A549 (cell line): ENCODE measurements at regions not wholly inside any gene's neighbourhood (a gene's known extent, or its start where the extent isn't known, plus 50 kb on each side); places are given as distances from the start of the nearest gene placed in this dataset.

Source experiments
- ATAC-seq, 2 experiments: fragments of 200-7000 bp in 1 of 2; fragments of >200 bp in 1 of 2; cut with Nextera tagmentation in 1 of 2; cut with Tn5 transposase in 1 of 2; 3 replicates each; pipeline versions ENCODE4 v1.8.0 to v1.9.1; 2018 to 2020; ENCODE audit warnings: mild to moderate bottlenecking in 1 of 2, moderate library complexity in 1 of 2
- CTCF ChIA-PET: fragments of 300-600 bp; sonication (Branson Sonifier 250); formaldehyde crosslinking; extraction: SDS; loops from one replicate; lab custom pipeline; 2021; ENCODE audit warnings: antibody characterized with exemption, inconsistent platforms; lab: Yijun Ruan, JAX
- POLR2A ChIA-PET: fragments of 350-600 bp; formaldehyde crosslinking; extraction: SDS; loops from one replicate; lab custom pipeline; 2021; ENCODE audit warnings: antibody characterized with exemption, inconsistent platforms; lab: Yijun Ruan, JAX
- DNase-seq, 2 experiments: peaks; one replicate each; pipeline versions ENCODE4 v3.0.0 to v3.0.0-alpha.2; 2011 to 2016; ENCODE audit warnings: low read depth in 1 of 2, low spot score in 1 of 2
- FAIRE-seq: peaks from 2 replicates; lab custom pipeline; 2011; peaks lifted over from hg19 to GRCh38; lab: Jason Lieb, UNC
- H3K27ac ChIP-seq, 2 experiments: fragments of >200 bp; sonication (Bioruptor Twin); formaldehyde crosslinking; 3 replicates each; pipeline ENCODE4 v1.5.1; 2016 to 2017
- H3K4me1 ChIP-seq: fragments of >200 bp; sonication (Bioruptor Twin); formaldehyde crosslinking; 3 replicates; pipeline ENCODE4 v1.6.1; 2016
- H3K4me2 ChIP-seq: fragments of >200 bp; sonication (Bioruptor Twin); formaldehyde crosslinking; 3 replicates; pipeline ENCODE4 v1.6.1; 2016
- H3K4me3 ChIP-seq: fragments of >200 bp; sonication (Bioruptor Twin); formaldehyde crosslinking; 3 replicates; pipeline ENCODE4 v1.5.1; 2016
- H3K9me3 ChIP-seq: fragments of >200 bp; sonication (Bioruptor Twin); formaldehyde crosslinking; 3 replicates; pipeline ENCODE4 v1.6.1; 2016
- CBX2 ChIP-seq: fragments of 200-600 bp; sonication (generic); IDR thresholded peaks from 2 replicates; pipeline ENCODE4 v1.6.1; 2016; ENCODE audit warnings: low read depth, mild to moderate bottlenecking, borderline replicate concordance
- CBX8 ChIP-seq: fragments of 200-600 bp; sonication (generic); IDR thresholded peaks from 2 replicates; pipeline ENCODE4 v1.6.1; 2016
- CEBPB ChIP-seq, 2 experiments: fragments of >200 bp in 1 of 2; sonication (Bioruptor Twin) in 1 of 2; formaldehyde crosslinking in 1 of 2; IDR thresholded peaks; 2 replicates each; pipeline ENCODE4 v1.6.1; 2012 to 2016
- EHF ChIP-seq: fragments of 250-450 bp; sonication (Bioruptor Pico); IDR thresholded peaks from 2 replicates; pipeline ENCODE4 v1.5.0; 2020; ENCODE audit warnings: mild to moderate bottlenecking
- EHMT2 ChIP-seq: fragments of 200-600 bp; sonication (generic); IDR thresholded peaks from 2 replicates; pipeline ENCODE4 v1.6.1; 2016; ENCODE audit warnings: antibody characterized with exemption, low read depth, mild to moderate bottlenecking, moderate library complexity
- EP300 ChIP-seq, 2 experiments: fragments of >200 bp; sonication (Bioruptor Twin); formaldehyde crosslinking; IDR thresholded peaks; 2 replicates in 1 of 2; 3 replicates in 1 of 2; pipeline ENCODE4 v1.6.1; 2016 to 2017
- ESRRA ChIP-seq: fragments of 150-350 bp; IDR thresholded peaks from 2 replicates; pipeline ENCODE4 v1.6.1; 2014; ENCODE audit warnings: mild to moderate bottlenecking, low read length, borderline replicate concordance
- FOSL2 ChIP-seq, 2 experiments: fragments of 450-650 bp in 1 of 2; fragments of >200 bp in 1 of 2; sonication (Bioruptor Twin) in 1 of 2; formaldehyde crosslinking; IDR thresholded peaks; 2 replicates each; pipeline versions ENCODE4 v1.5.0 to v1.6.1; 2016 to 2020; ENCODE audit warnings: mild to moderate bottlenecking in 1 of 2, moderate library complexity in 1 of 2
- FOXS1 ChIP-seq: fragments of 250-450 bp; sonication (Bioruptor Pico); IDR thresholded peaks from 2 replicates; pipeline ENCODE4 v1.5.0; 2020; ENCODE audit warnings: mild to moderate bottlenecking, moderate library complexity
- GATA3 ChIP-seq: IDR thresholded peaks from 2 replicates; pipeline ENCODE4 v1.6.1; 2012; ENCODE audit warnings: borderline replicate concordance
- HDAC2 ChIP-seq: fragments of 200-600 bp; sonication (generic); IDR thresholded peaks from 2 replicates; pipeline ENCODE4 v1.6.1; 2016
- JUN ChIP-seq, 2 experiments: fragments of >200 bp; sonication (Bioruptor Twin); formaldehyde crosslinking; IDR thresholded peaks; 2 replicates in 1 of 2; 3 replicates in 1 of 2; pipeline ENCODE4 v1.6.1; 2016 to 2017
- KDM5A ChIP-seq: fragments of 200-600 bp; sonication (generic); IDR thresholded peaks from 2 replicates; pipeline ENCODE4 v1.6.1; 2016; ENCODE audit warnings: antibody characterized with exemption, mild to moderate bottlenecking
- MAFK ChIP-seq: fragments of 450-650 bp; IDR thresholded peaks from 2 replicates; pipeline ENCODE4 v1.6.1; 2014; ENCODE audit not compliant: partially characterized antibody
- MYC ChIP-seq: IDR thresholded peaks from 2 replicates; pipeline ENCODE4 v1.6.1; 2012; ENCODE audit warnings: mild to moderate bottlenecking, inconsistent platforms, low read length, improper control_type of control experiment, borderline replicate concordance
- NPAS2 ChIP-seq: fragments of 250-450 bp; sonication (Bioruptor Pico); IDR thresholded peaks from 2 replicates; pipeline ENCODE4 v1.8.0; 2022; ENCODE audit warnings: mild to moderate bottlenecking, moderate library complexity, borderline replicate concordance
- POLR2A ChIP-seq: IDR thresholded peaks from 2 replicates; pipeline ENCODE4 v1.6.1; 2012; ENCODE audit warnings: mild to moderate bottlenecking, low read length
- POLR2AphosphoS2 ChIP-seq: conservative IDR thresholded peaks from 2 replicates; pipeline ENCODE4 v1.6.1; 2012; ENCODE audit warnings: low read length, improper control_type of control experiment, inconsistent platforms
- RARB ChIP-seq: fragments of 250-450 bp; sonication (Bioruptor Pico); IDR thresholded peaks from 2 replicates; pipeline ENCODE4 v1.8.0; 2021; ENCODE audit warnings: mild to moderate bottlenecking, moderate library complexity
- SREBF2 ChIP-seq: fragments of 450-650 bp; IDR thresholded peaks from 2 replicates; pipeline ENCODE4 v1.6.1; 2014; ENCODE audit warnings: mild to moderate bottlenecking, moderate library complexity
- TFCP2L1 ChIP-seq: fragments of 250-450 bp; sonication (Bioruptor Pico); IDR thresholded peaks from 2 replicates; pipeline ENCODE4 v1.5.0; 2021; ENCODE audit warnings: mild to moderate bottlenecking
- TP53 ChIP-seq: fragments of 250-450 bp; sonication (Bioruptor Pico); IDR thresholded peaks from 2 replicates; pipeline ENCODE4 v1.5.0; 2021; ENCODE audit warnings: mild to moderate bottlenecking, moderate library complexity
- ZSCAN20 ChIP-seq: fragments of 250-450 bp; sonication (Bioruptor Pico); IDR thresholded peaks from 2 replicates; pipeline ENCODE4 v1.8.0; 2022; ENCODE audit warnings: mild to moderate bottlenecking, moderate library complexity
- WGBS: methylation state at CpG from one replicate; pipeline ENCODE4 v1.1.6; 2017; ENCODE audit errors: missing lambda C conversion rate; 5-methylcytosine and 5-hydroxymethylcytosine counted together
- TF ChIP-seq, protein P1 (sequence below): IDR thresholded peaks from 2 replicates; pipeline ENCODE4 v1.6.1; 2012; ENCODE audit warnings: low read depth, borderline replicate concordance
- TF ChIP-seq, protein P2 (sequence below): fragments of >200 bp; sonication (Bioruptor Twin); formaldehyde crosslinking; IDR thresholded peaks from 3 replicates; pipeline ENCODE4 v1.6.1; 2016
- TF ChIP-seq, protein P3 (sequence below): fragments of 150-350 bp; IDR thresholded peaks from 2 replicates; pipeline ENCODE4 v1.6.1; 2014; ENCODE audit warnings: low read depth, mild to moderate bottlenecking, low read length
- TF ChIP-seq, protein P4 (sequence below): fragments of 450-650 bp; IDR thresholded peaks from 2 replicates; pipeline ENCODE4 v1.6.1; 2014; ENCODE audit warnings: antibody characterized with exemption
- TF ChIP-seq, protein P5 (sequence below): fragments of >200 bp; sonication (Bioruptor Twin); formaldehyde crosslinking; IDR thresholded peaks from 2 replicates; pipeline ENCODE4 v1.6.1; 2016
- TF ChIP-seq, protein P6 (sequence below): fragments of 200-600 bp; sonication (generic); IDR thresholded peaks from 2 replicates; pipeline ENCODE4 v1.6.1; 2016; ENCODE audit warnings: antibody characterized with exemption, mild to moderate bottlenecking, moderate library complexity

DNA sequence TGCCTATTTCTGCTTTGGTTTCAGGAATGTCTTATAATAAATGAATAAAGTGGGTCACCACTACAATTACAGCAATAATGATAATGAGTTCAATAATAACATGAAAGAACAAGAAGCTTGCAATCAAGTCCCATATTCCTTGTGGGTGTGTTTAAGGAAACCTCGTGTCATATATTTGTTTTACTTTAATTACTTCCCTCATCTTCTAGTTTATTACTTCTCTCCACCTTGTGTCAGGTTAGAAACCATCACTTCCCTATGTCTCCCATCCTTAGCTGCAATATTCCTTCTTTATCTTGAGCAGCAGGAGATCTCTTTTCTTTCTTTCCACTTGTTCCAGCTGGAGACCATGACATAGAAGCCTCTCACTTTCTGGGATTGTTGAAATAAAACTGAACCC is 384.0 kb upstream of the TMEM132C start:
- H3K4me1 ChIP-seq = no peaks in the 10 kb centered on the region
- DNase-seq (no peak), ATAC-seq (no peak), FAIRE-seq (no peak)
- no peak overlapping the region for H3K4me3 ChIP-seq
- 0% methylated on average over 1 of the region's 1 CpG for WGBS
- CTCF ChIA-PET = no interaction called here
- H3K9me3 ChIP-seq = no peaks in the 10 kb centered on the region
- H3K27ac ChIP-seq = no peak overlapping the region
- no peak overlapping the region for H3K4me2 ChIP-seq
- POLR2A ChIA-PET = no interaction called here
- TF ChIP-seq MYC = no peak
- no peak for TF ChIP-seq FOXS1 (CRISPR knock-in tag)
- TF ChIP-seq EHMT2 = no peak
- TF ChIP-seq HDAC2 = no peak
- TF ChIP-seq, protein P1, sequence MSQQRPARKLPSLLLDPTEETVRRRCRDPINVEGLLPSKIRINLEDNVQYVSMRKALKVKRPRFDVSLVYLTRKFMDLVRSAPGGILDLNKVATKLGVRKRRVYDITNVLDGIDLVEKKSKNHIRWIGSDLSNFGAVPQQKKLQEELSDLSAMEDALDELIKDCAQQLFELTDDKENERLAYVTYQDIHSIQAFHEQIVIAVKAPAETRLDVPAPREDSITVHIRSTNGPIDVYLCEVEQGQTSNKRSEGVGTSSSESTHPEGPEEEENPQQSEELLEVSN = no peak
- TF ChIP-seq NPAS2 (CRISPR knock-in tag) = no peak
- TF ChIP-seq, protein P2, sequence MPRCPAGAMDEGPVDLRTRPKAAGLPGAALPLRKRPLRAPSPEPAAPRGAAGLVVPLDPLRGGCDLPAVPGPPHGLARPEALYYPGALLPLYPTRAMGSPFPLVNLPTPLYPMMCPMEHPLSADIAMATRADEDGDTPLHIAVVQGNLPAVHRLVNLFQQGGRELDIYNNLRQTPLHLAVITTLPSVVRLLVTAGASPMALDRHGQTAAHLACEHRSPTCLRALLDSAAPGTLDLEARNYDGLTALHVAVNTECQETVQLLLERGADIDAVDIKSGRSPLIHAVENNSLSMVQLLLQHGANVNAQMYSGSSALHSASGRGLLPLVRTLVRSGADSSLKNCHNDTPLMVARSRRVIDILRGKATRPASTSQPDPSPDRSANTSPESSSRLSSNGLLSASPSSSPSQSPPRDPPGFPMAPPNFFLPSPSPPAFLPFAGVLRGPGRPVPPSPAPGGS = no peak
- no peak for TF ChIP-seq TP53
- no peak for TF ChIP-seq CBX8
- no peak for TF ChIP-seq ZSCAN20 (CRISPR knock-in tag)
- no peak for TF ChIP-seq KDM5A
- TF ChIP-seq GATA3 = no peak
- TF ChIP-seq SREBF2 = no peak
- TF ChIP-seq MAFK = no peak
- TF ChIP-seq POLR2AphosphoS2 = no peak
- TF ChIP-seq POLR2A = no peak
- TF ChIP-seq, protein P3, sequence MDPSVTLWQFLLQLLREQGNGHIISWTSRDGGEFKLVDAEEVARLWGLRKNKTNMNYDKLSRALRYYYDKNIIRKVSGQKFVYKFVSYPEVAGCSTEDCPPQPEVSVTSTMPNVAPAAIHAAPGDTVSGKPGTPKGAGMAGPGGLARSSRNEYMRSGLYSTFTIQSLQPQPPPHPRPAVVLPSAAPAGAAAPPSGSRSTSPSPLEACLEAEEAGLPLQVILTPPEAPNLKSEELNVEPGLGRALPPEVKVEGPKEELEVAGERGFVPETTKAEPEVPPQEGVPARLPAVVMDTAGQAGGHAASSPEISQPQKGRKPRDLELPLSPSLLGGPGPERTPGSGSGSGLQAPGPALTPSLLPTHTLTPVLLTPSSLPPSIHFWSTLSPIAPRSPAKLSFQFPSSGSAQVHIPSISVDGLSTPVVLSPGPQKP = no peak
- TF ChIP-seq EP300 (IDR thresholded peaks at IDR 0.05) = no peak
- TF ChIP-seq CEBPB (IDR thresholded peaks at IDR 0.05) = no peak
- TF ChIP-seq, all 56 proteins: peak for 0

DNA sequence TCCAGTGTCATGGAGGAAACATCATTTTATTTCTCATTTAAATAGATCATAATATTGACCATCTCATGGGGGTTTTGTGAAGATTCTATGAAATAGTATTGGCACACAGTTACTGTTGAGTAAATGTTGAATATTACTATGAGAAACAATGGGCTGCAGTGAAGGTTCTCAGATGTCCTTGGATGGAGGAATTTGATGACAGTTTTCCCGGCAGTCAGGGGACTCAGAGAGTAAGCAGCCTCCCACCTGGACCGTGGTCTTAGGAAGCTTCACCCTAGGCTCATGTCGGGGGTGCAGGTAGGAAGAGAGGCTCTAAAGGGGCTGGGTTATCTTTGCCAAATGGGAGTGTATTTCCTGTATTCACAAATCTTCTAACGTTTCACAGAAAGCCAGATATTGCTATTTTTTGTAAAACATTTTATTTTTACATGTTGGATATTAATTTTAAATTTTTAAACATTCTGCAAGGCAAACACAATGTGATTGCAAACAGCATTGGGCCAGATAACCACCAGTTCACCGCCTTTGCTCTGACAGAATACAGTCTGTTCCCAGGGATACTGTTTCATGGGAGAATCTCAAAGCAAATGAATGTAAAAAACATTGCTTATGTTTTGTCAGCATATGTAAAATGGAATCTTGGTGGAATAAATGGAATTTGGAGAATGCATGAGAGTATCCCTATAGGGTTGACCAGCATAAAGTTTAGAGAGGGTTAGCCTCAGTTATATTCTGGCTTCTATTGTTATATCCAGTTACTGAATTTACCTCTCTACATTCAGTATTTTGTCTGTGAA is 380.8 kb upstream of the TMEM132C start:
- FAIRE-seq = no peak
- Histone ChIP-seq H3K4me2 (no peak overlapping the region), H3K4me1 (no peaks in the 10 kb centered on the region), H3K4me3 (no peak overlapping the region), H3K9me3 (no peaks in the 10 kb centered on the region), H3K27ac (no peak overlapping the region)
- ChIA-PET POLR2A (no interaction called here), CTCF (no interaction called here)
- DNase-seq = no peak
- 2% methylated on average over 5 of the region's 5 CpGs for WGBS
- no peak for ATAC-seq
- TF ChIP-seq, protein P4, sequence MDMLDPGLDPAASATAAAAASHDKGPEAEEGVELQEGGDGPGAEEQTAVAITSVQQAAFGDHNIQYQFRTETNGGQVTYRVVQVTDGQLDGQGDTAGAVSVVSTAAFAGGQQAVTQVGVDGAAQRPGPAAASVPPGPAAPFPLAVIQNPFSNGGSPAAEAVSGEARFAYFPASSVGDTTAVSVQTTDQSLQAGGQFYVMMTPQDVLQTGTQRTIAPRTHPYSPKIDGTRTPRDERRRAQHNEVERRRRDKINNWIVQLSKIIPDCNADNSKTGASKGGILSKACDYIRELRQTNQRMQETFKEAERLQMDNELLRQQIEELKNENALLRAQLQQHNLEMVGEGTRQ = no peak
- TF ChIP-seq EHF (CRISPR knock-in tag) = no peak
- TF ChIP-seq FOSL2 (IDR thresholded peaks at IDR 0.05) = no peak
- TF ChIP-seq FOSL2 (CRISPR knock-in tag; IDR thresholded peaks at IDR 0.05) = no peak
- TF ChIP-seq, protein P5, sequence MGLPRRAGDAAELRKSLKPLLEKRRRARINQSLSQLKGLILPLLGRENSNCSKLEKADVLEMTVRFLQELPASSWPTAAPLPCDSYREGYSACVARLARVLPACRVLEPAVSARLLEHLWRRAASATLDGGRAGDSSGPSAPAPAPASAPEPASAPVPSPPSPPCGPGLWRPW = no peak
- TF ChIP-seq SREBF2 = no peak
- TF ChIP-seq ESRRA = no peak
- TF ChIP-seq TFCP2L1 (CRISPR knock-in tag) = no peak
- no peak for TF ChIP-seq CEBPB (IDR thresholded peaks at IDR 0.05)
- TF ChIP-seq NPAS2 (CRISPR knock-in tag) = no peak
- no peak for TF ChIP-seq JUN (IDR thresholded peaks at IDR 0.05)
- TF ChIP-seq, protein P6, sequence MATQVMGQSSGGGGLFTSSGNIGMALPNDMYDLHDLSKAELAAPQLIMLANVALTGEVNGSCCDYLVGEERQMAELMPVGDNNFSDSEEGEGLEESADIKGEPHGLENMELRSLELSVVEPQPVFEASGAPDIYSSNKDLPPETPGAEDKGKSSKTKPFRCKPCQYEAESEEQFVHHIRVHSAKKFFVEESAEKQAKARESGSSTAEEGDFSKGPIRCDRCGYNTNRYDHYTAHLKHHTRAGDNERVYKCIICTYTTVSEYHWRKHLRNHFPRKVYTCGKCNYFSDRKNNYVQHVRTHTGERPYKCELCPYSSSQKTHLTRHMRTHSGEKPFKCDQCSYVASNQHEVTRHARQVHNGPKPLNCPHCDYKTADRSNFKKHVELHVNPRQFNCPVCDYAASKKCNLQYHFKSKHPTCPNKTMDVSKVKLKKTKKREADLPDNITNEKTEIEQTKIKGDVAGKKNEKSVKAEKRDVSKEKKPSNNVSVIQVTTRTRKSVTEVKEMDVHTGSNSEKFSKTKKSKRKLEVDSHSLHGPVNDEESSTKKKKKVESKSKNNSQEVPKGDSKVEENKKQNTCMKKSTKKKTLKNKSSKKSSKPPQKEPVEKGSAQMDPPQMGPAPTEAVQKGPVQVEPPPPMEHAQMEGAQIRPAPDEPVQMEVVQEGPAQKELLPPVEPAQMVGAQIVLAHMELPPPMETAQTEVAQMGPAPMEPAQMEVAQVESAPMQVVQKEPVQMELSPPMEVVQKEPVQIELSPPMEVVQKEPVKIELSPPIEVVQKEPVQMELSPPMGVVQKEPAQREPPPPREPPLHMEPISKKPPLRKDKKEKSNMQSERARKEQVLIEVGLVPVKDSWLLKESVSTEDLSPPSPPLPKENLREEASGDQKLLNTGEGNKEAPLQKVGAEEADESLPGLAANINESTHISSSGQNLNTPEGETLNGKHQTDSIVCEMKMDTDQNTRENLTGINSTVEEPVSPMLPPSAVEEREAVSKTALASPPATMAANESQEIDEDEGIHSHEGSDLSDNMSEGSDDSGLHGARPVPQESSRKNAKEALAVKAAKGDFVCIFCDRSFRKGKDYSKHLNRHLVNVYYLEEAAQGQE = no peak
- TF ChIP-seq FOXS1 (CRISPR knock-in tag) = no peak
- no peak for TF ChIP-seq RARB (CRISPR knock-in tag)
- no peak for TF ChIP-seq CBX8
- no peak for TF ChIP-seq CBX2
- TF ChIP-seq, protein P2 = no peak
- TF ChIP-seq TP53 = no peak
- no peak for TF ChIP-seq MAFK
